Transverse colon (tissue), 3 donors: ENCODE measurements at regions not wholly inside any gene's neighbourhood (a gene's known extent, or its start where the extent isn't known, plus 50 kb on each side); places are given as distances from the start of the nearest gene placed in this dataset.

ENCODE experiments used
- POLR2A ChIP-seq: fragments of 450-650 bp; IDR thresholded peaks from one replicate; pipeline ENCODE4 v1.6.1; 2016; ENCODE audit warnings: antibody characterized with exemption, mild to moderate bottlenecking, moderate library complexity
- TF ChIP-seq, protein P1 (sequence below), 5 experiments: fragments of 200-600 bp in 3 of 5; fragments of 450-650 bp in 2 of 5; sonication (generic) in 3 of 5; IDR thresholded peaks; 1 replicate in 2 of 5; 2 replicates in 3 of 5; pipeline ENCODE4 v1.5.1; 2016 to 2017; ENCODE audit warnings: antibody characterized with exemption in 5 of 5, inconsistent platforms in 3 of 5, mild to moderate bottlenecking in 2 of 5, moderate library complexity in 1 of 5

- TF ChIP-seq, protein P1, sequence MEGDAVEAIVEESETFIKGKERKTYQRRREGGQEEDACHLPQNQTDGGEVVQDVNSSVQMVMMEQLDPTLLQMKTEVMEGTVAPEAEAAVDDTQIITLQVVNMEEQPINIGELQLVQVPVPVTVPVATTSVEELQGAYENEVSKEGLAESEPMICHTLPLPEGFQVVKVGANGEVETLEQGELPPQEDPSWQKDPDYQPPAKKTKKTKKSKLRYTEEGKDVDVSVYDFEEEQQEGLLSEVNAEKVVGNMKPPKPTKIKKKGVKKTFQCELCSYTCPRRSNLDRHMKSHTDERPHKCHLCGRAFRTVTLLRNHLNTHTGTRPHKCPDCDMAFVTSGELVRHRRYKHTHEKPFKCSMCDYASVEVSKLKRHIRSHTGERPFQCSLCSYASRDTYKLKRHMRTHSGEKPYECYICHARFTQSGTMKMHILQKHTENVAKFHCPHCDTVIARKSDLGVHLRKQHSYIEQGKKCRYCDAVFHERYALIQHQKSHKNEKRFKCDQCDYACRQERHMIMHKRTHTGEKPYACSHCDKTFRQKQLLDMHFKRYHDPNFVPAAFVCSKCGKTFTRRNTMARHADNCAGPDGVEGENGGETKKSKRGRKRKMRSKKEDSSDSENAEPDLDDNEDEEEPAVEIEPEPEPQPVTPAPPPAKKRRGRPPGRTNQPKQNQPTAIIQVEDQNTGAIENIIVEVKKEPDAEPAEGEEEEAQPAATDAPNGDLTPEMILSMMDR (IDR thresholded peaks at IDR 0.05) = no peak
- no peak for TF ChIP-seq POLR2A
Observed at GRCh38 chr7:89584896-89585295, 569.4 kb upstream of the STEAP1 start.
